H1 (cell line): ENCODE measurements at regions not wholly inside any gene's neighbourhood (a gene's known extent, or its start where the extent isn't known, plus 50 kb on each side); places are given as distances from the start of the nearest gene placed in this dataset.

Experiments used
- CTCF ChIA-PET: fragments of 300-600 bp; sonication (Branson Sonifier 250); formaldehyde crosslinking; loops from one replicate; lab custom pipeline; 2021; ENCODE audit not compliant: partially characterized antibody; lab: Charles Lee
- POLR2A ChIA-PET: fragments of 300-600 bp; sonication (Branson Sonifier 250); formaldehyde crosslinking; loops from one replicate; lab custom pipeline; 2021; ENCODE audit warnings: inconsistent platforms; ENCODE audit not compliant: partially characterized antibody; lab: Charles Lee
- DNase-seq, 2 experiments: peaks; one replicate each; pipeline versions ENCODE4 v3.0.0 to v3.0.0-alpha.2; 2010 to 2022; ENCODE audit warnings: low spot score in 2 of 2, low read depth in 1 of 2, mixed read lengths in 1 of 2
- FAIRE-seq: peaks from 2 replicates; lab custom pipeline; 2011; peaks lifted over from hg19 to GRCh38; lab: Jason Lieb, UNC
- H2AFZ ChIP-seq: 2 replicates; pipeline ENCODE4 v1.8.1; 2012; ENCODE audit warnings: low read length, inconsistent platforms
- H2AK5ac ChIP-seq: 2 replicates; pipeline ENCODE4 v1.6.1; 2013; ENCODE audit warnings: low read depth, low read length
- H2BK120ac ChIP-seq: replicated peaks from 2 replicates; pipeline ENCODE3; 2013; ENCODE audit warnings: low read depth, low read length, inconsistent platforms
- H2BK12ac ChIP-seq: 2 replicates; pipeline ENCODE4 v1.6.1; 2013; ENCODE audit warnings: low read depth, low read length
- H2BK15ac ChIP-seq: 2 replicates; pipeline ENCODE4 v1.6.1; 2013; ENCODE audit warnings: low read length
- H2BK20ac ChIP-seq: 2 replicates; pipeline ENCODE4 v1.6.1; 2013; ENCODE audit warnings: low read length
- H2BK5ac ChIP-seq: 2 replicates; pipeline ENCODE4 v1.6.1; 2013; ENCODE audit warnings: low read depth, low read length
- H3K14ac ChIP-seq: 2 replicates; pipeline ENCODE4 v1.6.1; 2013; ENCODE audit warnings: inconsistent platforms; ENCODE audit not compliant: insufficient read length
- H3K18ac ChIP-seq: 2 replicates; pipeline ENCODE4 v1.6.1; 2013; ENCODE audit warnings: low read length; ENCODE audit errors: extremely low read depth
- H3K23ac ChIP-seq: 2 replicates; pipeline ENCODE4 v1.6.1; 2013; ENCODE audit warnings: inconsistent platforms; ENCODE audit not compliant: insufficient read length
- H3K23me2 ChIP-seq: 2 replicates; pipeline ENCODE4 v1.6.1; 2013; ENCODE audit warnings: low read depth, low read length
- H3K27ac ChIP-seq: 2 replicates; pipeline ENCODE4 v1.6.1; 2011; ENCODE audit warnings: low read depth, low read length, inconsistent platforms
- H3K27me3 ChIP-seq, 4 experiments: replicated peaks in 1 of 4; 1 replicate in 1 of 4; 2 replicates in 3 of 4; pipeline versions ENCODE4 v1.6.1 to v1.8.1; 2011 to 2013; ENCODE audit warnings: low read length in 3 of 4, mild to moderate bottlenecking in 3 of 4, inconsistent platforms in 2 of 4, mixed read lengths in 2 of 4, moderate library complexity in 1 of 4; ENCODE audit not compliant: control insufficient read depth in 3 of 4, insufficient read depth in 3 of 4; ENCODE audit errors: extremely low read depth in 1 of 4
- H3K36me3 ChIP-seq, 4 experiments: 2 replicates each; pipeline versions ENCODE4 v1.6.1 to v1.8.1; 2011 to 2013; ENCODE audit warnings: mild to moderate bottlenecking in 4 of 4, low read length in 3 of 4, moderate library complexity in 2 of 4, control low read depth in 1 of 4, inconsistent platforms in 1 of 4; ENCODE audit not compliant: insufficient read depth in 4 of 4, control insufficient read depth in 2 of 4
- H3K4ac ChIP-seq: replicated peaks from 2 replicates; pipeline ENCODE3; 2013; ENCODE audit warnings: low read length, low read depth, mixed read lengths, inconsistent platforms; ENCODE audit not compliant: insufficient read length
- H3K4me1 ChIP-seq, 4 experiments: replicated peaks in 1 of 4; 1 replicate in 1 of 4; 2 replicates in 3 of 4; pipeline versions ENCODE4 v1.6.1 to v1.8.1; 2011 to 2013; ENCODE audit warnings: low read length in 3 of 4, inconsistent platforms in 2 of 4, mixed read lengths in 1 of 4; ENCODE audit not compliant: insufficient read depth in 4 of 4, control insufficient read depth in 3 of 4
- H3K4me2 ChIP-seq, 2 experiments: 2 replicates each; pipeline versions ENCODE4 v1.6.1 to v1.8.1; 2011 to 2013; ENCODE audit warnings: low read depth in 2 of 2, low read length in 2 of 2, control low read depth in 1 of 2, inconsistent platforms in 1 of 2, mild to moderate bottlenecking in 1 of 2; ENCODE audit not compliant: insufficient read depth in 1 of 2
- H3K4me3 ChIP-seq, 4 experiments: fragments of 200-600, 300-600 bp in 1 of 4; sonication (generic), shearing (Covaris generic), sonication (Bioruptor Twin) in 1 of 4; 2 replicates each; pipeline versions ENCODE4 v1.5.1 to v1.8.1; 2011 to 2016; ENCODE audit warnings: low read length in 4 of 4, low read depth in 3 of 4, control low read depth in 2 of 4, inconsistent platforms in 2 of 4, mild to moderate bottlenecking in 2 of 4, mixed read lengths in 1 of 4, moderate library complexity in 1 of 4; ENCODE audit not compliant: insufficient read depth in 2 of 4; ENCODE audit errors: extremely low read depth in 1 of 4
- H3K56ac ChIP-seq: replicated peaks from 2 replicates; pipeline ENCODE3; 2013; ENCODE audit warnings: low read depth, mild to moderate bottlenecking, mixed read lengths, low read length, inconsistent platforms; ENCODE audit not compliant: insufficient read length
- H3K79me1 ChIP-seq: 2 replicates; pipeline ENCODE4 v1.6.1; 2013; ENCODE audit warnings: low read depth, low read length, control low read depth
- H3K79me2 ChIP-seq, 2 experiments: 2 replicates each; pipeline versions ENCODE4 v1.6.1 to v1.8.1; 2012 to 2013; ENCODE audit warnings: low read length in 2 of 2, mild to moderate bottlenecking in 2 of 2, inconsistent platforms in 1 of 2; ENCODE audit not compliant: insufficient read depth in 2 of 2, control insufficient read depth in 1 of 2
- H3K9ac ChIP-seq, 4 experiments: replicated peaks in 1 of 4; 1 replicate in 1 of 4; 2 replicates in 3 of 4; pipeline versions ENCODE4 v1.6.1 to v1.8.1; 2011 to 2013; ENCODE audit warnings: low read depth in 3 of 4, low read length in 3 of 4, control low read depth in 2 of 4, mild to moderate bottlenecking in 2 of 4, moderate library complexity in 2 of 4, inconsistent platforms in 1 of 4; ENCODE audit errors: extremely low read depth in 1 of 4
- H3K9me3 ChIP-seq, 2 experiments: 2 replicates each; pipeline versions ENCODE4 v1.6.1 to v1.8.1; 2012 to 2013; ENCODE audit warnings: mild to moderate bottlenecking in 2 of 2, moderate library complexity in 2 of 2, control low read depth in 1 of 2, inconsistent platforms in 1 of 2, low read depth in 1 of 2, low read length in 1 of 2, mixed read lengths in 1 of 2; ENCODE audit not compliant: insufficient read depth in 2 of 2
- H4K20me1 ChIP-seq, 2 experiments: replicated peaks in 1 of 2; 2 replicates each; pipeline versions ENCODE3 to v1.8.1; 2011 to 2013; ENCODE audit warnings: inconsistent platforms in 2 of 2, low read length in 2 of 2, mild to moderate bottlenecking in 1 of 2; ENCODE audit not compliant: insufficient read depth in 2 of 2, control insufficient read depth in 1 of 2
- H4K5ac ChIP-seq: 2 replicates; pipeline ENCODE4 v1.6.1; 2013; ENCODE audit warnings: low read length, low read depth, mixed read lengths, inconsistent platforms; ENCODE audit not compliant: insufficient read length
- H4K8ac ChIP-seq: 2 replicates; pipeline ENCODE4 v1.8.0; 2013; ENCODE audit warnings: mild to moderate bottlenecking, moderate library complexity, low read length, inconsistent platforms; ENCODE audit not compliant: insufficient read depth; ENCODE audit errors: extremely low read depth
- H4K91ac ChIP-seq: replicated peaks from 2 replicates; pipeline ENCODE3; 2013; ENCODE audit warnings: low read length, mixed read lengths, inconsistent platforms; ENCODE audit not compliant: insufficient read length
- BCL11A ChIP-seq, 2 experiments: IDR thresholded peaks; one replicate each; pipeline ENCODE4 v1.6.1; 2011; ENCODE audit warnings: low read depth in 2 of 2, low read length in 2 of 2, mild to moderate bottlenecking in 2 of 2
- CTBP2 ChIP-seq: IDR thresholded peaks from 2 replicates; pipeline ENCODE4 v1.7.0; 2011; ENCODE audit warnings: borderline replicate concordance, mild to moderate bottlenecking, moderate library complexity, mixed read lengths, low read length; ENCODE audit not compliant: insufficient read depth, insufficient read length
- EZH2 ChIP-seq: fragments of 200-600 bp; sonication (generic); IDR thresholded peaks from 2 replicates; pipeline ENCODE4 v1.7.1; 2012; ENCODE audit warnings: low read depth, mild to moderate bottlenecking, moderate library complexity, low read length, inconsistent platforms; ENCODE audit not compliant: severe bottlenecking
- JUN ChIP-seq: IDR thresholded peaks from 2 replicates; pipeline ENCODE4 v1.6.1; 2011; ENCODE audit warnings: low read depth, mild to moderate bottlenecking, improper control_type of control experiment, low read length
- RXRA ChIP-seq: IDR thresholded peaks from 2 replicates; pipeline ENCODE4 v1.6.1; 2011; ENCODE audit warnings: low read depth, mild to moderate bottlenecking, low read length, moderate library complexity; ENCODE audit not compliant: insufficient read depth
- SAP30 ChIP-seq: fragments of 300-600 bp; sonication (generic); IDR thresholded peaks from 2 replicates; pipeline ENCODE4 v1.7.1; 2012; ENCODE audit warnings: low read length, moderate library complexity, mild to moderate bottlenecking, inconsistent platforms; ENCODE audit not compliant: insufficient read depth, insufficient replicate concordance
- SIRT6 ChIP-seq: IDR thresholded peaks from one replicate; pipeline ENCODE4 v1.7.1; 2012; ENCODE audit warnings: low read length, inconsistent platforms
- SP4 ChIP-seq: IDR thresholded peaks from 2 replicates; pipeline ENCODE4 v1.6.1; 2012; ENCODE audit warnings: low read length, inconsistent platforms
- TAF1 ChIP-seq: IDR thresholded peaks from 2 replicates; pipeline ENCODE4 v1.6.1; 2011; ENCODE audit warnings: mild to moderate bottlenecking, low read depth, low read length
- TAF7 ChIP-seq: optimal IDR thresholded peaks from 2 replicates; pipeline ENCODE3; 2011; ENCODE audit warnings: low read depth, mild to moderate bottlenecking, inconsistent platforms, low read length, moderate library complexity, borderline replicate concordance
- YY1 ChIP-seq: IDR thresholded peaks from 2 replicates; pipeline ENCODE4 v1.6.1; 2011; ENCODE audit warnings: low read depth, mild to moderate bottlenecking, low read length
- WGBS, 2 experiments: shearing (Covaris generic) in 1 of 2; methylation state at CpG; one replicate each; pipeline versions ENCODE4 v1.1.6 to v1.1.7; 2013 to 2015; ENCODE audit warnings: low lambda C conversion rate in 2 of 2, mixed read lengths in 2 of 2, inconsistent platforms in 1 of 2, low coverage in 1 of 2, missing lambda C conversion rate in 1 of 2; ENCODE audit not compliant: insufficient replicate concordance in 2 of 2, insufficient coverage in 1 of 2, insufficient read length in 1 of 2; ENCODE audit errors: extremely low coverage in 1 of 2, missing lambda C conversion rate in 1 of 2; 5-methylcytosine and 5-hydroxymethylcytosine counted together
- TF ChIP-seq, protein P1 (sequence below): IDR thresholded peaks from 2 replicates; pipeline ENCODE4 v1.6.1; 2011; ENCODE audit warnings: low read depth, mild to moderate bottlenecking, low read length; ENCODE audit not compliant: insufficient read depth

- H3K36me3 ChIP-seq = no peaks in the 10 kb centered on the region
- H3K18ac ChIP-seq = no peak overlapping the region
- H3K4me3 ChIP-seq = no peak overlapping the region
- no peaks in the 10 kb centered on the region for H4K20me1 ChIP-seq
- H3K79me1 ChIP-seq = no peaks in the 10 kb centered on the region
- H3K14ac ChIP-seq = no peak overlapping the region
- H3K4me2 ChIP-seq = no peak overlapping the region
- H3K4ac ChIP-seq = no peak overlapping the region
- ChIA-PET CTCF (interaction anchor here (0.6 kb wide), 1 partner anchor 11 kb away, joined by 3 read pairs; no protein-coding TSS in a partner anchor), POLR2A (no interaction called here)
- H3K23ac ChIP-seq = no peak overlapping the region
- no peak overlapping the region for H2BK12ac ChIP-seq
- no peak overlapping the region for H3K9ac ChIP-seq
- H2BK15ac ChIP-seq = no peak overlapping the region
- no peaks in the 10 kb centered on the region for H3K27me3 ChIP-seq
- no peak overlapping the region for H2AFZ ChIP-seq
- no peak overlapping the region for H3K56ac ChIP-seq
- no peak overlapping the region for H2AK5ac ChIP-seq
- FAIRE-seq (no peak), DNase-seq (no peak)
- no peaks in the 10 kb centered on the region for H3K9me3 ChIP-seq
- no peaks in the 10 kb centered on the region for H3K4me1 ChIP-seq
- H4K5ac ChIP-seq = no peak overlapping the region
- no peak overlapping the region for H2BK5ac ChIP-seq
- no peak overlapping the region for H3K27ac ChIP-seq
- TF ChIP-seq, protein P1, sequence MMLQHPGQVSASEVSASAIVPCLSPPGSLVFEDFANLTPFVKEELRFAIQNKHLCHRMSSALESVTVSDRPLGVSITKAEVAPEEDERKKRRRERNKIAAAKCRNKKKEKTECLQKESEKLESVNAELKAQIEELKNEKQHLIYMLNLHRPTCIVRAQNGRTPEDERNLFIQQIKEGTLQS = no peak
- TF ChIP-seq BCL11A (IDR thresholded peaks at IDR 0.05; ENCODE audit: low read depth in 2 of 2, low read length in 2 of 2) (no peak), CTBP2 (no peak), YY1 (no peak), TAF7 (no peak), JUN (no peak), TAF1 (no peak), SP4 (no peak), SIRT6 (no peak), SAP30 (no peak), RXRA (no peak), EZH2 (no peak)
- H4K91ac ChIP-seq = no peak overlapping the region
- WGBS, 2 experiments = 94% methylated on average over 6 of the region's 6 CpGs; no CpG with 5 or more reads in 1 of the 2 experiments
- H3K23me2 ChIP-seq = no peaks in the 10 kb centered on the region
- no peak overlapping the region for H2BK20ac ChIP-seq
- no peak overlapping the region for H4K8ac ChIP-seq
- no peak overlapping the region for H2BK120ac ChIP-seq
- H3K79me2 ChIP-seq = no peaks in the 10 kb centered on the region
These were observed 2306.6 kb upstream of the AGA start for GRCh38 chr4:179748837-179749236.
